BE2C (cell line): ENCODE measurements at regions not wholly inside any gene's neighbourhood (a gene's known extent, or its start where the extent isn't known, plus 50 kb on each side); places are given as distances from the start of the nearest gene placed in this dataset.

Source experiments
- DNase-seq: peaks from one replicate; pipeline ENCODE4 v3.0.0-alpha.2; 2020
- H3K27me3 ChIP-seq: fragments of 250-450 bp; sonication (Bioruptor Pico); 2 replicates; pipeline ENCODE4 v1.5.1; 2020; ENCODE audit warnings: mild to moderate bottlenecking
- H3K36me3 ChIP-seq: fragments of 250-450 bp; sonication (Bioruptor Pico); 2 replicates; pipeline ENCODE4 v1.5.1; 2020; ENCODE audit warnings: mild to moderate bottlenecking
- H3K4me1 ChIP-seq: fragments of 250-450 bp; sonication (Bioruptor Pico); 2 replicates; pipeline ENCODE4 v1.5.1; 2020
- H3K4me3 ChIP-seq: 2 replicates; pipeline ENCODE4 v1.5.1; 2011; ENCODE audit warnings: low read depth, low read length
- H3K9me3 ChIP-seq: fragments of 250-450 bp; sonication (Bioruptor Pico); 2 replicates; pipeline ENCODE4 v1.5.1; 2020
- CTCF ChIP-seq: IDR thresholded peaks from 2 replicates; pipeline ENCODE4 v1.5.1; 2012; ENCODE audit warnings: mild to moderate bottlenecking, low read depth, low read length

- Histone ChIP-seq H3K36me3 (no peaks in the 10 kb centered on the region), H3K4me3 (no peak overlapping the region), H3K27me3 (no peaks in the 10 kb centered on the region), H3K4me1 (no peaks in the 10 kb centered on the region), H3K9me3 (no peaks in the 10 kb centered on the region)
- DNase-seq, result no peak
- TF ChIP-seq CTCF, result no peak
Observed at GRCh38 chrX:7789200-7789599, 53.8 kb upstream of the VCX start.

- no peak for DNase-seq
- H3K36me3 ChIP-seq, result no peaks in the 10 kb centered on the region
- no peak overlapping the region for H3K4me3 ChIP-seq
- no peaks in the 10 kb centered on the region for H3K9me3 ChIP-seq
- no peaks in the 10 kb centered on the region for H3K4me1 ChIP-seq
- no peaks in the 10 kb centered on the region for H3K27me3 ChIP-seq
- no peak for TF ChIP-seq CTCF
Observed at GRCh38 chrX:7788334-7788733, 54.6 kb upstream of the VCX start.

GRCh38 chrX:7787714-7788113, 55.3 kb upstream of the VCX start:
- no peak overlapping the region for H3K4me3 ChIP-seq
- DNase-seq, result no peak
- no peaks in the 10 kb centered on the region for H3K4me1 ChIP-seq
- H3K27me3 ChIP-seq, result no peaks in the 10 kb centered on the region
- TF ChIP-seq CTCF, result no peak
- no peaks in the 10 kb centered on the region for H3K36me3 ChIP-seq
- no peaks in the 10 kb centered on the region for H3K9me3 ChIP-seq

- H3K4me3 ChIP-seq, result no peak overlapping the region
- H3K36me3 ChIP-seq, result no peaks in the 10 kb centered on the region
- no peaks in the 10 kb centered on the region for H3K4me1 ChIP-seq
- TF ChIP-seq CTCF, result no peak
- H3K27me3 ChIP-seq, result no peaks in the 10 kb centered on the region
- H3K9me3 ChIP-seq, result no peaks in the 10 kb centered on the region
- DNase-seq, result no peak
Observed at GRCh38 chrX:7784580-7784979, 58.4 kb upstream of the VCX start.

- TF ChIP-seq CTCF, result no peak
- no peaks in the 10 kb centered on the region for H3K36me3 ChIP-seq
Observed at GRCh38 chrX:7779644-7780043, 63.3 kb upstream of the VCX start.

GRCh38 chrX:7775987-7776386, 67.0 kb upstream of the VCX start:
- TF ChIP-seq CTCF, result no peak
- H3K4me1 ChIP-seq, result no peaks in the 10 kb centered on the region
- no peaks in the 10 kb centered on the region for H3K9me3 ChIP-seq
- H3K4me3 ChIP-seq, result no peak overlapping the region
- H3K27me3 ChIP-seq, result no peaks in the 10 kb centered on the region
- H3K36me3 ChIP-seq, result no peaks in the 10 kb centered on the region
- DNase-seq, result no peak

More at GRCh38 chrX:7779644-7780043, 63.3 kb upstream of the VCX start:
- Histone ChIP-seq H3K9me3 (no peaks in the 10 kb centered on the region), H3K4me3 (no peak overlapping the region), H3K27me3 (no peaks in the 10 kb centered on the region), H3K4me1 (no peaks in the 10 kb centered on the region)
- no peak for DNase-seq
